H9 (cell line): ENCODE measurements at regions not wholly inside any gene's neighbourhood (a gene's known extent, or its start where the extent isn't known, plus 50 kb on each side); places are given as distances from the start of the nearest gene placed in this dataset.

Experiments
- DNase-seq: peaks from one replicate; pipeline ENCODE4 v3.0.0-alpha.2; 2017
- H2AFZ ChIP-seq: one replicate; pipeline ENCODE4 v1.6.1; 2013; ENCODE audit warnings: mild to moderate bottlenecking, low read length, control low read depth, moderate library complexity
- H2AK5ac ChIP-seq: 2 replicates; pipeline ENCODE4 v1.6.1; 2013; ENCODE audit warnings: low read length, control low read depth, mixed read lengths; ENCODE audit not compliant: insufficient read length
- H2BK120ac ChIP-seq: one replicate; pipeline ENCODE4 v1.6.1; 2013; ENCODE audit warnings: low read depth, mild to moderate bottlenecking, low read length, control low read depth, inconsistent platforms; ENCODE audit not compliant: poor library complexity, severe bottlenecking
- H2BK12ac ChIP-seq: 2 replicates; pipeline ENCODE4 v1.6.1; 2013; ENCODE audit warnings: low read length, control low read depth, mixed read lengths, low read depth; ENCODE audit not compliant: insufficient read length
- H2BK15ac ChIP-seq: 2 replicates; pipeline ENCODE4 v1.6.1; 2013; ENCODE audit warnings: low read depth, low read length, control low read depth
- H2BK20ac ChIP-seq: one replicate; pipeline ENCODE4 v1.6.1; 2013; ENCODE audit warnings: low read depth, mild to moderate bottlenecking, low read length, control low read depth, inconsistent platforms; ENCODE audit not compliant: poor library complexity, severe bottlenecking
- H2BK5ac ChIP-seq: 2 replicates; pipeline ENCODE4 v1.6.1; 2013; ENCODE audit warnings: low read length, control low read depth, mixed read lengths; ENCODE audit not compliant: insufficient read length
- H3K14ac ChIP-seq: 2 replicates; pipeline ENCODE4 v1.6.1; 2013; ENCODE audit warnings: low read length, control low read depth; ENCODE audit not compliant: insufficient read depth
- H3K18ac ChIP-seq: 2 replicates; pipeline ENCODE4 v1.6.1; 2013; ENCODE audit warnings: low read depth, mild to moderate bottlenecking, mixed read lengths, low read length, control low read depth; ENCODE audit not compliant: insufficient read length
- H3K23ac ChIP-seq: 2 replicates; pipeline ENCODE4 v1.6.1; 2013; ENCODE audit warnings: low read length, control low read depth, mixed read lengths, low read depth; ENCODE audit not compliant: insufficient read length
- H3K23me2 ChIP-seq: 2 replicates; pipeline ENCODE4 v1.6.1; 2013; ENCODE audit warnings: low read depth, mild to moderate bottlenecking, mixed read lengths, low read length, control low read depth; ENCODE audit not compliant: insufficient read length, poor library complexity, severe bottlenecking
- H3K27ac ChIP-seq: 2 replicates; pipeline ENCODE4 v1.5.1; 2013; ENCODE audit warnings: low read length, control low read depth, mixed read lengths, low read depth; ENCODE audit not compliant: insufficient read length
- H3K27me3 ChIP-seq: 2 replicates; pipeline ENCODE4 v1.6.1; 2013; ENCODE audit warnings: low read length, control low read depth, inconsistent platforms; ENCODE audit not compliant: insufficient read depth
- H3K4ac ChIP-seq: 2 replicates; pipeline ENCODE4 v1.6.1; 2013; ENCODE audit warnings: low read depth, mild to moderate bottlenecking, control low read depth, inconsistent platforms, low read length, moderate library complexity
- H3K4me1 ChIP-seq: 2 replicates; pipeline ENCODE4 v1.6.1; 2013; ENCODE audit warnings: low read length, control low read depth, inconsistent platforms; ENCODE audit not compliant: insufficient read depth
- H3K4me2 ChIP-seq: 2 replicates; pipeline ENCODE4 v1.6.1; 2013; ENCODE audit warnings: low read length, control low read depth, mixed read lengths; ENCODE audit not compliant: insufficient read length, insufficient read depth
- H3K56ac ChIP-seq: 2 replicates; pipeline ENCODE4 v1.6.1; 2013; ENCODE audit warnings: low read depth, mild to moderate bottlenecking, mixed read lengths, low read length, control low read depth; ENCODE audit not compliant: insufficient read length
- H3K79me1 ChIP-seq: 2 replicates; pipeline ENCODE4 v1.6.1; 2013; ENCODE audit warnings: low read depth, mild to moderate bottlenecking, moderate library complexity, low read length, control low read depth, inconsistent platforms; ENCODE audit not compliant: insufficient read depth, poor library complexity, severe bottlenecking
- H3K79me2 ChIP-seq: 2 replicates; pipeline ENCODE4 v1.6.1; 2013; ENCODE audit warnings: low read length, control low read depth, inconsistent platforms; ENCODE audit not compliant: insufficient read depth
- H3K9ac ChIP-seq: 2 replicates; pipeline ENCODE4 v1.6.1; 2013; ENCODE audit warnings: low read length, control low read depth, mixed read lengths; ENCODE audit not compliant: insufficient read length; ENCODE audit errors: extremely low read depth
- H3K9me3 ChIP-seq: one replicate; pipeline ENCODE4 v1.6.1; 2013; ENCODE audit warnings: low read depth, low read length, inconsistent platforms; ENCODE audit not compliant: control insufficient read depth
- H3T11ph ChIP-seq: one replicate; pipeline ENCODE4 v1.6.1; 2013; ENCODE audit warnings: mild to moderate bottlenecking, low read length, control low read depth, inconsistent platforms
- H4K20me1 ChIP-seq: one replicate; pipeline ENCODE4 v1.6.1; 2013; ENCODE audit not compliant: control insufficient read depth, insufficient read length, insufficient read depth
- H4K5ac ChIP-seq: 2 replicates; pipeline ENCODE4 v1.6.1; 2013; ENCODE audit warnings: low read depth, mild to moderate bottlenecking, mixed read lengths, low read length, control low read depth; ENCODE audit not compliant: insufficient read length
- H4K8ac ChIP-seq: replicated peaks from 2 replicates; pipeline ENCODE4 v1.6.1; 2013; ENCODE audit warnings: low read length, control low read depth, mixed read lengths, low read depth; ENCODE audit not compliant: insufficient read length
- H4K91ac ChIP-seq: 2 replicates; pipeline ENCODE4 v1.6.1; 2013; ENCODE audit warnings: low read depth, mild to moderate bottlenecking, moderate library complexity, mixed read lengths, low read length, control low read depth; ENCODE audit not compliant: insufficient read length
- H3K27ac Mint-ChIP-seq, 3 experiments: 2 replicates in 2 of 3; 3 replicates in 1 of 3; pipeline ENCODE4 v1.8.0; 2020 to 2021; ENCODE audit warnings: mixed read lengths in 3 of 3, mild to moderate bottlenecking in 1 of 3, moderate library complexity in 1 of 3
- H3K27me3 Mint-ChIP-seq: 2 replicates; pipeline ENCODE4 v1.8.0; 2021; ENCODE audit warnings: low read depth, mild to moderate bottlenecking, moderate library complexity, mixed read lengths
- H3K36me3 Mint-ChIP-seq, 3 experiments: 2 replicates in 2 of 3; 3 replicates in 1 of 3; pipeline ENCODE4 v1.8.0; 2020 to 2021; ENCODE audit warnings: low read depth in 3 of 3, mixed read lengths in 3 of 3; ENCODE audit not compliant: insufficient read depth in 1 of 3
- H3K4me1 Mint-ChIP-seq, 2 experiments: 2 replicates each; pipeline ENCODE4 v1.8.0; 2020; ENCODE audit warnings: mixed read lengths in 2 of 2
- H3K4me3 Mint-ChIP-seq, 2 experiments: 2 replicates in 1 of 2; 3 replicates in 1 of 2; pipeline ENCODE4 v1.8.0; 2020 to 2021; ENCODE audit warnings: mild to moderate bottlenecking in 2 of 2, mixed read lengths in 2 of 2, moderate library complexity in 1 of 2
- H3K9me3 Mint-ChIP-seq, 2 experiments: 2 replicates in 1 of 2; 3 replicates in 1 of 2; pipeline ENCODE4 v1.8.0; 2020; ENCODE audit warnings: mild to moderate bottlenecking in 2 of 2, mixed read lengths in 2 of 2, moderate library complexity in 1 of 2
- CTCF ChIP-seq: fragments of 200-600 bp; sonication (generic); conservative IDR thresholded peaks from 3 replicates; pipeline ENCODE4 v1.8.0; 2021; ENCODE audit warnings: antibody characterized with exemption, mild to moderate bottlenecking
- WGBS: extraction: QIAGEN DNeasy Blood & Tissue Kit; methylation state at CpG from one replicate; pipeline ENCODE4 v1.1.7; 2013; ENCODE audit warnings: missing lambda C conversion rate, low lambda C conversion rate, mixed read lengths; ENCODE audit not compliant: insufficient read length; ENCODE audit errors: extremely low coverage; 5-methylcytosine and 5-hydroxymethylcytosine counted together

GRCh38 chr10:121221072-121221471 lies 369.9 kb downstream of the WDR11 start:
- H3K23me2 ChIP-seq: no peaks in the 10 kb centered on the region
- no peak overlapping the region for H3K9ac ChIP-seq
- H3K79me2 ChIP-seq: no peaks in the 10 kb centered on the region
- TF ChIP-seq CTCF: no peak
- no peak overlapping the region for H2AFZ ChIP-seq
- no peak overlapping the region for H3K27ac ChIP-seq
- no peak overlapping the region for H3K18ac ChIP-seq
- H3K4ac ChIP-seq: no peak overlapping the region
- no peak overlapping the region for H4K8ac ChIP-seq
- Mint-ChIP-seq H3K27me3 (0 out of 2 replicates have a peak, but pooled peaks cover 2% of the 10 kb centered on the region), H3K4me1 (peaks cover 9 to 13% of the 10 kb centered on the region in 2 experiments), H3K9me3 (no peaks in the 10 kb centered on the region), H3K27ac (no peak overlapping the region), H3K4me3 (no peak overlapping the region), H3K36me3 (no peaks in the 10 kb centered on the region)
- H2BK20ac ChIP-seq: no peak overlapping the region
- H4K20me1 ChIP-seq: no peaks in the 10 kb centered on the region
- H2BK15ac ChIP-seq: no peak overlapping the region
- no peak overlapping the region for H2AK5ac ChIP-seq
- no peak overlapping the region for H2BK120ac ChIP-seq
- no peaks in the 10 kb centered on the region for H3K79me1 ChIP-seq
- H3K9me3 ChIP-seq: no peaks in the 10 kb centered on the region
- no peak overlapping the region for H3T11ph ChIP-seq
- no peak overlapping the region for H4K91ac ChIP-seq
- H3K27me3 ChIP-seq: no peaks in the 10 kb centered on the region
- WGBS: no CpG with 5 or more reads among the region's 3 CpGs
- H3K4me1 ChIP-seq: no peaks in the 10 kb centered on the region
- H3K4me2 ChIP-seq: no peak overlapping the region
- no peak overlapping the region for H3K56ac ChIP-seq
- H2BK12ac ChIP-seq: no peak overlapping the region
- no peak for DNase-seq
- no peak overlapping the region for H4K5ac ChIP-seq
- H2BK5ac ChIP-seq: no peak overlapping the region
- no peak overlapping the region for H3K14ac ChIP-seq
- H3K23ac ChIP-seq: no peak overlapping the region
